GM21390 (cell line): ENCODE measurements at regions not wholly inside any gene's neighbourhood (a gene's known extent, or its start where the extent isn't known, plus 50 kb on each side); places are given as distances from the start of the nearest gene placed in this dataset.

Source experiments
- ATAC-seq: cut with Tn5 transposase; IDR thresholded peaks from one replicate; pipeline ENCODE4 v1.9.1; 2021; ENCODE audit not compliant: unreplicated experiment

GRCh38 chr2:217289177-217289906, 429.5 kb upstream of the TNP1 start:
- ATAC-seq, result no peak

GRCh38 chr2:217288472-217289063, 428.7 kb upstream of the TNP1 start:
- ATAC-seq, result no peak

- ATAC-seq, result no peak
Observed at GRCh38 chr2:217286833-217287232, 427.0 kb upstream of the TNP1 start.

GRCh38 chr2:217285926-217286325, 426.1 kb upstream of the TNP1 start:
- no peak for ATAC-seq

- ATAC-seq, result no peak
Observed at GRCh38 chr2:217283460-217283859, 423.6 kb upstream of the TNP1 start.

- ATAC-seq, result no peak
Observed at GRCh38 chr2:217282531-217282930, 422.7 kb upstream of the TNP1 start.

DNA sequence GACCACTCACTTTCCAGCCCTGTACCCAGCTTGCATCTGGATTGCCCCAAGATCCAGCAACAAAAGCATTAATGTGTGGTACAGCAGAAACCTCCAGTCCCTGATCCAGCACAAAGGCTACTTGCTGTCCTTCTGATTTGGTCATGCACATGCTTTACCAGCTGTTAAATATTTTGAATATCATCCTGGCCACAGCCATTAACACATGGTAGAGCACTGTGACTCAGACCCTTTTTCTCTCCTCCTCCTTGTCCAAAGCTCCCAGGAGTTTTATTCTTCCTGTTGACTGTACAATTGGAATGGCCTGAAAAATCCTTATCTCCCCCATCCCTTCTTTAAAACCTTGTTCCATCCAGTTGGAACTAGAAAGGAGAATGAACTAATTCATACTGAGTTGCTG, 419.7 kb upstream of the TNP1 start:
- no peak for ATAC-seq

DNA sequence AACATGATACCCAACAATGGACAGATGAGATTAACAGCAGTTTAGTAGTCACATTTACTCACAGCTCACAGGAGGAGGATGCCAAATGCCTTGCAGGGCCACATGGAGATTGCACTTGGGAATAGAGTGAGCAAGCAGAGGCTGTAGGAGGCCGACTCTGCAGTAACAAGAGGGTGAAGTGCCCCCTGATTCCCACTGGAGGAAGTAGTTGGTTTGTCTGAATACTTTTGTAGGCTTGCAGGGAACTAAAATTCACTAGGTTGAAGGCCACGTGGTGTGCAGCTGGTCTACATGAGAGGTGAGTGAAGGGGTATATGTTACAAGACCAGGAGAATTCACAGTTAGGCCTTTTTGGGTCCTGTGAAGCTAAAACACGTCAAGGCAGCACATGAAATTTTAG, 419.3 kb upstream of the TNP1 start:
- ATAC-seq, result no peak

DNA sequence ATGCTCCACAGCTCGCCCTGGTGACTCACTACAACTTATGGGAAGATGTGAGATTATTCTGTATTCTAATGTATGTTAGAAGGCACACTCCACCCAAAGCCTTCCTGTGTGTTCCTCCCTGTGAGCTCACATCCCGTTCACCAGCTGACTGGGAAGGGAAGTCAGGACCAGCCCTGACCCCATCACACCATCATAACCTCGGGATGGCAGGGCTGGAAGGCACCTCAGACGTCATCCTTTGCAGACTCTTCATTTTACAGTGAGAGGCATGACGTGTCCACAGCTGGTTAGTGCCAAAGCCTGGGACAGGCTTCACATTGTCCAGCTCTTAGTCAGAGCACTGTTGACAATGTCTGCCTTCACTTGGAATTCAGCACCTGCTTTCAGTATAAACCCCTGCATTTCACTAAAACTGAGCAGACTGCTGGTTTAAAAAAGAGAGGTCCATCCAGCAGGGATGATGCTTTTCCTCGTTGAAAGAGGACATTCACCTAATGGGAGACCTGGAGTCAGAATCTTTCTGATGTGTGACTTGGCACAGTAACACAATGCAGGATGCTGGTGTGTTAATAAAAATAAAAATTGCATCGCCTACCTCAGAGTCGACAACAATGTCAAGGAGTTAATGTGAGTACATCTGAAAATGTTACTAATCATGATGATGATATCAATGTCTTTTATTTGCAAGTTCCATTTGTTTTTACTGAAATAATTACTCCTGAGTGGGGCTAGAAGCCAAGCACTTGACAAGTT, 418.0 kb upstream of the TNP1 start:
- ATAC-seq, result no peak

- ATAC-seq, result no peak
Observed at GRCh38 chr2:217276433-217276832, 416.6 kb upstream of the TNP1 start.

DNA sequence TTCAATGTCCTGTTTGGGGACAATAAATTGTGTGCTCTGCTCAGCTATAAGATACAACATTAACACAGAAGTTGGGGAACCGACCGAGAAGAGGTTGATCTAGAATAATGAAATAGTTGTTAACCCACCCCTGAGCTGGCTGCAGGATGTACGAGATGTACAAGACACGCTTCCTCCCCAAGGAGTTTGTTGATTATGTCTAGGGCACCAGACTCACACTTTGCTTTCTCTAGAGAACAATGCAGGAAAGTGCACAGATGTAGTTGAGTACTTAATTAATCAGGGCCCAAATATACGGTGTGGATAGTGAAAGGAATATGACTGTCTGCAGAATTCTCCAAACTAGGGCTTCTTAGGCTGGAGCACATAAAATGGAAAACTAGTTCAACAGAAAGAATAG, 415.2 kb upstream of the TNP1 start:
- no peak for ATAC-seq

- ATAC-seq, result no peak
Observed at GRCh38 chr2:217274578-217274977, 414.7 kb upstream of the TNP1 start.

DNA sequence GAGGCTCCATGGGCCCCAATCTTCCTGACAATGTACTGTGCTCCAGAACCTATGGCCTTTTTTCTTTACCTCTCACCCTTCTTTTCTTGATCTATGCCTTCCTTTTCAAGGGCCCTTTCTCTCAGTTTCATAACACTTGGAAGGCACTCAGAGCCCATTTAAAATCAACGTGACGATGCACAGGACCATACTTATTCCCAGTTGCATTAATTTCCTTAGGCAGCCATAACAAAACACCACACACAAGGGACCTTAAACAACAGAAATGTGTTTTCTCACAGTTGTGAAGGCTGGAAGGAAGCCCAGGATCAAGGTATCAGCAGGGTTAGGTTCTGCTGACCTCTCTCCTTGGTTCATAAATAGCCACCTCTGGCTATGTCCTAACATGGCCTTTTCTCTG, 414.0 kb upstream of the TNP1 start:
- ATAC-seq, result no peak

DNA sequence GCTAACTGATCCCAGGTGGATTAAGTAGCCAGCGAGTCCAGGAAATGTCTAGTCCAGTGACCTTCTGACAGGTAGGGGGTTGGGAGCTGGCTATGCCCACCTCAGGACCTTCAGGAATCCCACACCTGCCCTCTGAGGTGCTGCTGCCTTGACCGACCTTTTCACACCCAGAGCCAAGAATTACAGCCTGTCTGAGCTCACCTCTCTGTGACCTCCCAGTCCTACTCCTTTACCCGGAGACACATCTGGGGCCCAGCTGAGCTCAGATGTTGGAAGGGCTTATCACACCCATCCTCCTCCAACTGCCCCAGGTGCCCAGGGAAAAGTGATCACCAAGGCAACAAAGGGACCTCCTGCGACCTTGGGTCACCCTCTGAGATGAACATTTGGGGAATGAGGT, 413.3 kb upstream of the TNP1 start:
- no peak for ATAC-seq

- ATAC-seq, result no peak
Observed at GRCh38 chr2:217271813-217272212, 411.9 kb upstream of the TNP1 start.

DNA sequence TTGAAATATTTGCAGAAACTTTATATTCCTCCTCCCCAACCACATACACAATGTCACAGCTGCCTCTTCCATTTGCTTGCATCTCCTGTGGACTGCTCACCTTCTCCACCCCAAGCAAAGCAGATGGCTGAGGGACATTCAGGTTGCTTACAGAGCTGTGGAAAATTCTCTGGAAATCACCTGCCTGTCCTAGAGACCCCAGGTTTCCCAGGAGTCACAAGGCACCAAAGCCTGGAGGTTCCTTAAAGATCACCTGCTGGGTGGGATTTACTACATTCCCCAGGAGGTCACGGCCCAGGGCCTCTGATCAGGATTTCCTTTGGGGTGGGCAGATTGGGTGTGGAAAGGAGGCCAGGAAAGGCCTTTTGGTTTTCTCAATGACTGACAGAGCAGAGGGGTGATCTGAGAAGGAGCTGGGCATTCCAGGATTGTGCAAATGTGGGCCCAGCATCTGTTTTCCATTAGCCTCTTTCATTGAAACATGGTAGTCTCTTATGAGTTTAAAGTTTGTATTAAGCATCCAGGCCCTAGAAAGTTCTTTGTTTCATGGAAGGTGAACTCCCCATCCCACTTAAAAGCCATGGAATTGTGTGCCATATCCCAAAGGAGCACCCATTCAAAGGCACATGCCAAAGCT, 410.7 kb upstream of the TNP1 start:
- no peak for ATAC-seq

GRCh38 chr2:217269701-217270484, 410.0 kb upstream of the TNP1 start:
- no peak for ATAC-seq

DNA sequence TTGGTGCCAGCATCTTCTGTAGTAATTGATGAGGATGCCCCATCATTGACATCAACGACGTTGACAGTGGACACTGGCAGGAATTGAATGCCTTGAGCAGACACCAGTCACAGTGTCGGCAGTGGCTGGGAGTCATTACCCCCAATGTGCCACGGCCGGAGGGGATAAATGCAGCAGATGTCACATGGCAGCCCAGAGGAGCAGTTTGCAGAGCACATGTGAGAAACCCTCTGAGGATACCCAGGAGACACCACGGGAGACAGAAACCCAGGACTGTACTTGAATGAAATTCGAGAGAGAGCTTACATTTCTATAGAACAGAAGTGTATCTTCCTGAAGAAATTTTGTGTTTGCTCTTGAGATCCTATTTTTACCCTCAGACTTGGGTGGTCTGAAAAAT, 409.1 kb upstream of the TNP1 start:
- ATAC-seq, result no peak

GRCh38 chr2:217267758-217268157, 407.9 kb upstream of the TNP1 start:
- no peak for ATAC-seq

DNA sequence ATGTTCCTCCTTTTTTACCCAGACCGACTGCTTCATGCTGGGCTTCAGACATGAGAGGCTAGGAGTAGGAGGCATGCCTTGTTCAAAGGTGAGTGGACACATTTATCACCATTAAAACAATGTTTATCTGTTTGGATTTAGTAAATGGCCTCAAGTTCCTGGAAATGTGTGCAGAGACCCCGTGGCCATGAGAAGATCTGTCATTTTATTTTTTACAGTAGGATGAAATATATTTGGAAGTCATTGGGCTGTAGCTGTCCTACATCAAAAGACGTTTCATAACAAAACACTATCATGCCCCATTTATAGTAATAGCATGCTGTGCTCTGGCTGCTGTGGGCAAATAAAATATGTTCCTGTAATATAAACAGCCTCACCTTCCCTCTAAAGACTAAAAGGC, 403.9 kb upstream of the TNP1 start:
- ATAC-seq, result no peak

GRCh38 chr2:217262911-217263310, 403.0 kb upstream of the TNP1 start:
- no peak for ATAC-seq
